ENCODE measurements at regions not wholly inside any gene's neighbourhood (a gene's known extent, or its start where the extent isn't known, plus 50 kb on each side); places are given as distances from the start of the nearest gene placed in this dataset.

DNA sequence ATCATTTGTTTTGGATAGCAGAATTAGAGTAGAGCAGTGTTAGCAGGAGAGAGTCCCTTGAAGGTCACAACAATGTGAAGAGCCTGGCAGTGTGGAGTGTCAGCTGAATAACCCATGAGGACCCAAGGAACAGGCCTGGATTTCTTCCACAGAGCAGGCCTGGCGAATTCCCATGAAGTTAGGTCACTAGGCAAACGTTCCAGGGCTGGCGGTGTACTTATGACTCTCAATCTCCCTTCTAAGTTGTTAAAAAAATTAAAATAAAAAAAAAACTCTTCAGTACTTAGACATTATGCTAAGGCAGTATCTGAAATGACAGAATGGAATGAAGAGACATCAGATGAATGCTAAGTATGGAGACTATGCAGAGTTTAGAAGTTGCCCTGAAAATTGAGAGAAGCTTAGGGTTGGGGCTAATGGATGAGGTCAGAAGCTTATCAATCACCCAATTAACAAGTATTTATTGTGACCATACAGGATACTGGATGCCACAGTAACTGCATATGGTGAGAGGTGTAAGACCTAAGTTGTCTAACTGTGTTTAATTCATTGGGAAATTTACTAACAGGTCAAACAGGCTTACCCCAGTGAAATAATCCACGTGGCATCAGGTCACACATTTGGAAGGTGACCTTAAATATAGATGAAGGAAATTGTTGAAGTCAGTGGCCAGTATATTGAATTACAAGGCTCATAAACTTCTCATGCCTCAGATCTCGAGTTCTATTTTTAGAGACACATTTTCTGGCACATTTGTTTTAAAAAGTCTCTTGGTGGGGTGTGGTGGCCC is 126.2 kb upstream of the NRP1 start:
- DNase-seq (ENCODE audit: extremely low read depth in 1 of 11, low read depth in 9 of 11, low spot score in 4 of 11), result no peak

DNA sequence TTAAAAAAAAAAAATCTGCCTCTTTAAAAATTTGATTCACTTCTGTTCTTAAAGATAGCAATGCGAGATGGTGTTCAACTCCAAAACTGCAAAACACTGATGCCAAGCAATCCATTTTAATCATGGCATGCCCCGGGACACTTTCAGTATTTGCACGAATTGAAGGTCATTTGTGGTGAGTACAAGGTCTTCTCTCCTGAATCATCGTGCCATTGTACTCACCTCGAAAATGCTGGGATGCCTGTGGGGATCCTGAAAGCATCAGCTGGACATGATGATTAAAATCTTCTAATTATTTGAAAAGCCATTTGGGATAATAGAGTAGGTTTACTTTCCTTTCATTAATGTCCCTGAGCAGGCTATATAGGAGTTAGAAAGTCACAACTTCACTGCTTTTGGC is 125.1 kb upstream of the NRP1 start:
- DNase-seq (ENCODE audit: extremely low read depth in 1 of 11, low read depth in 9 of 11, low spot score in 4 of 11), result no peak

DNA sequence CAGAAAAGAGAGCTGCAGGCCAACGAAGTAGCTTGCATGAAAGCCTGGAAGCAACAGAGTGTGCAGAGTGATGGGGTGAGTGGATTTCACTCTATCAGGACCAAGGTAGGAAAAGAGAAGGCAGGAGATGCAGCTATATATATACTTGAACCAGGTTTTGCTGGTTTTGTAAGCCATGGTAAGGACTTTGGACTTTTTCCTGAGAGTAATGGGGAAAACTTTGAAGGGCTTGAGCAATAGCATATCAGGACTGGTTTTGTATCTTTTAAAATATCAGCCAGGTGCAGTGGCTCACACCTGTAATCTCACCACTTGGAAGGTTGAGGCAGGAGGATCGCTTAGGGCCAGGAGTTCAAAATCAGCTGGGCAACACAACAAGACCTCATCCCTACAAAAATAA is 120.6 kb upstream of the NRP1 start:
- no peak for DNase-seq (ENCODE audit: extremely low read depth in 1 of 11, low read depth in 9 of 11, low spot score in 4 of 11)

GRCh38 chr10:33454554-33454953 is 120.1 kb upstream of the NRP1 start:
- no peak for DNase-seq (ENCODE audit: extremely low read depth in 1 of 11, low read depth in 9 of 11, low spot score in 4 of 11)

- DNase-seq (ENCODE audit: extremely low read depth in 1 of 11, low read depth in 9 of 11, low spot score in 4 of 11), result peak in 2 of 11 donors; percentile 9 to 29
Observed at GRCh38 chr10:33453081-33454025, 118.9 kb upstream of the NRP1 start.

DNA sequence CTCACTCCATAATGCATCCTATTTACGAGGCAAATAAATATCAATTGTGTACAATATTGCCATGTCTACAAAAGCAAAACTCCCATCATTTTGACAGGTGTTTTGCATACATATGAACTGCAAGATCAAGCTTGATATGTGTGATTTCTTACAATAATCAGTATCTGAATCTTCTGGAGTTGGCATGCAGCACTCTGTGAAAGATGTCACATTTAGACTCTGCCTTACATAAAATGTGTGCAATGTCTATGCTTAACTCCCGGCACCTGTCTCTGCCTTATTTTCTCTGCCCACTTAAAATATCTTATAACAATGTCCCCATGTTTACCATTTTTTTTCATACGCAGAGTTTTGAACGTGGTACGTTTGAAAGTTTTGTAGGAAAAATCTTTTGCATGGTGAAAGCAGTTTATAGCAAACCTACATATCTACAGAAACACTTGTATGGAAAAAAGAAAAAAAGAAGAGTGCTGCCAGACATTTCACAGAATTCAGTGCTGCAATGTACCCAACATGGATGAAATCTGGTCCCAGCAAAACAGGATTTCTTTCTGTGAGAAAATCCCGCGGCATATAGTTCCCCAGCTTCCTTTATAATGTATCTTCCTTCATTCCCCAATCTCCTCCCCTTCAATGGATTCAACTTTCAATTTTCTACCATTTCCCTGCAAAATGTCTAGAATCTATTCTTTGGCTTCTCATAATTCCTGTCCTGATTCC is 114.1 kb upstream of the NRP1 start:
- DNase-seq (ENCODE audit: extremely low read depth in 1 of 11, low read depth in 9 of 11, low spot score in 4 of 11), result no peak

- DNase-seq (ENCODE audit: extremely low read depth in 1 of 11, low read depth in 9 of 11, low spot score in 4 of 11), result no peak
Observed at GRCh38 chr10:33441561-33441960, 107.1 kb upstream of the NRP1 start.

GRCh38 chr10:33434933-33435332 is 100.5 kb upstream of the NRP1 start:
- no peak for DNase-seq (ENCODE audit: extremely low read depth in 1 of 11, low read depth in 9 of 11, low spot score in 4 of 11)

GRCh38 chr10:33428682-33429081 is 94.2 kb upstream of the NRP1 start:
- DNase-seq (ENCODE audit: extremely low read depth in 1 of 11, low read depth in 9 of 11, low spot score in 4 of 11), result no peak

GRCh38 chr10:33423154-33423529 is 88.7 kb upstream of the NRP1 start:
- peak in 9 of 11 donors; percentile 58 to 87 (median 68) for DNase-seq (ENCODE audit: extremely low read depth in 1 of 11, low read depth in 9 of 11, low spot score in 4 of 11)

- DNase-seq (ENCODE audit: extremely low read depth in 1 of 11, low read depth in 9 of 11, low spot score in 4 of 11), result peak in 1 of 11 donors; percentile 39
Observed at GRCh38 chr10:33422471-33423153, 88.1 kb upstream of the NRP1 start.

DNA sequence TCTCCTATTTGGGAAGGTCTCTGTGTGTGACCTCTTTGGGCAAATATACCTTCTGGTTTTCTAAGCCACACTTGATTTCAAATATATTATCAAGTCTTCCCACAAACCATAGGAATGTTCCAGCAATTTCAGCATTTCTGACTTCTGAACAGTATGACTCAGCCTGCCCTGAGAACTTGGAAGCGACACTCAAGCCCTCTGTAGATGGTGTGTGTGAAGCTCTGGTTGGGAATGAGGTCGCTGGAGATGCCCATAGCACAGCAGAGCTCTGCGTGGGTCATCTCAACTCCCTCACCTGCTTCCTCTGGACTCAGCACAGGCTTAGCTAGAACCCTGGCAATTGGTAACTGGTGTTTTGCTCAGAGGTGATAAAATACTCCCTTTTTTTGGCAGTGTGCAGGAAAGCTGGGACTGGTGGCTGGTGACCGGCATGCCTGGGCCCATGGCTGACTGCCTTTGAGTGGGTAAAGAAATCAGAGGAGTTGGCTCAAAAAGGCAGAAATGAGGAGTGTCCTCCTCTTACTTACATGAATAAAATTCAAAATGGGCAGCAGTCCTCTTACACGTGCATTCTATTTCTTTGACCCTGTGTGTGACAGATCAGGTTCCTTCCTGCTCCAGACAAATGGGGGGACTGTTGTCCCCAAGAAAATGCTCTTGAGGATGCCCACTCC is 87.5 kb upstream of the NRP1 start:
- DNase-seq (ENCODE audit: extremely low read depth in 1 of 11, low read depth in 9 of 11, low spot score in 4 of 11), result no peak

DNA sequence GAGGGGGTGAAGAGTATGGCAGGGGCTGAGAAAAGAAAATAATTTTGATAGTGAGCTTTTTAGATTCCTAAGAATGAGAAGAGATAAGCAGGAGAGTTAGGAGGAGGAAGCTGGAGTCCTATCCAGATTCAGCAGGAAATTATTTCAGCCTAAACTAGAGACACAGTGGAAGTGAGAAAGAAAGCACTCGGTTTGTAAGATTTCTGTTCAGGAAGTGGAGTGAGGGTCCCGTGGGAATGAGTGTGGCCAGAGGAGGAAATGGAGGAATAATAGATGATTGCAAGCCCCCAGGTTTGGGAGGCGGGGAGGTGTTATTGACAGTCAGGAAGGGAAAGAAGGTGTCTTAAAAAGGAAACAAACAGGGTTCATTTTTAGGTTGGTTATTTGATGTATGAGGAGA is 84.8 kb upstream of the NRP1 start:
- no peak for DNase-seq (ENCODE audit: extremely low read depth in 1 of 11, low read depth in 9 of 11, low spot score in 4 of 11)

- DNase-seq (ENCODE audit: extremely low read depth in 1 of 11, low read depth in 9 of 11, low spot score in 4 of 11), result no peak
Observed at GRCh38 chr10:33418301-33418700, 83.8 kb upstream of the NRP1 start.

DNA sequence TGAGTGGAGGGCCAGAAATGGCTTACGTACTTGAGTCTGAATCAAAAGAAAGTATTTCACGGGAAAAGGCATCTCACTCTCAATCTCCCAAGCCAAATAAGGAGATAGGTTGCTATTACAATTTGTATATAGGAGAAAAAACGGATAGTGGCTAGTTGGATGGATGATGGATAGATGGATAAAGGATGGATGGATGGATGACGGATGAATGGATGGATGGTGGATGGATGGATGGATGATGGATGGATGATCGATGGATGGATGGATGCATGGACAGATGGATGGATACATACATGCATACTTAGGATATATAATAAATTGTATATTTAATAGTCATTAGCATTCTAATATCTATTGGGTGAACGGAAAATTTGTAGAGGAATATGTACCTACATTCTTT is 82.2 kb upstream of the NRP1 start:
- DNase-seq (ENCODE audit: extremely low read depth in 1 of 11, low read depth in 9 of 11, low spot score in 4 of 11), result no peak

- no peak for DNase-seq (ENCODE audit: extremely low read depth in 1 of 11, low read depth in 9 of 11, low spot score in 4 of 11)
Observed at GRCh38 chr10:33416209-33416608, 81.7 kb upstream of the NRP1 start.

DNA sequence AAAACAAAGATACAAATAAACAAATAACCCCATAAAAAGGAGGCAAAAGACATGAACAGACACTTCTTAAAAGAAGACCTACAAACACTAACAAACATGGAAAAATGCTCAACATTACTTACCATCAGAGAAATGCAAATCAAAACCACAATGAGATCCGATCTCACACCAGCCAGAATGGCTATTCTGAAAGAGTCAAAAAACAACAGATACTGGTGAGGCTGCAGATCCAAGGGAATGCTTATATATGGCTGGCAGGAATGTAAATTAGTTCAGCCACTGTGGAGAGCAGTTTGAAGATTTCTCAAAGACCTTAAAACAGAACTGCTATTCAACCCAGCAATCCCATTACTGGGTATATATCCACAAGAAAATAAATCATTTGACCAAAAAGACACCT is 80.4 kb upstream of the NRP1 start:
- DNase-seq (ENCODE audit: extremely low read depth in 1 of 11, low read depth in 9 of 11, low spot score in 4 of 11), result no peak

DNA sequence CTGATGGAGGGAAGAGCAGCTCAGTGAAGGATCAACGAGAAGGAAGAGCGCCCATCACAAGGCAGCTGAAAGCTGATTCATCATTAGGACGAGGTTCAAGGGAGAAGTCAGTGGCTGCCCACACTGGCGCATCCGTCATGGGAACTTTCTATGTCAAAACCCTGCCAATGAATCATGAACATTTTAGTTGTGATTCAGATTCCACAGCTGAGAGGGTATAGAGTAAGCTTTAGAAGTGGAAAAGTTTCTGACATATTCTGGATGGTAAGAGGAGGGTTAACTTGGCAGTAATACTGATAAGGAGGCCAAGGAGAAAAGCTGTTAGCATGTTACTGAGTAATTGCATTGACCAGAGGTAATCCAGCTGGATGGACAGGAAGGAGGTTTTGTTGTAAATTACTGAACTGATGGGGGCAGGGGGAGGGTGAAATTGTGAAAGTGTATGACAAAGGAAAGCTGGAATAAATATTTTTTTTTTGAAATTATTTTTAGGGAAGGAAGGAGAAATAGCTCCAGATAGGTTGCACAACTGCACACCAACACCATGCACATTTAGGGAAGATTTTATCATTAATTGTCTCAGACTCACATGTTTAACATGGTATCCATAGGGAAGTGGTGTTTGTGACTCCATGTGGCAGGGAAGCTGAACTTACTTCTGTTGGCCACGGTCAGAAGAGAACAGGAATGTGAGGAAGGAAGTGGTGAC is 78.3 kb upstream of the NRP1 start:
- DNase-seq (ENCODE audit: extremely low read depth in 1 of 11, low read depth in 9 of 11, low spot score in 4 of 11), result no peak

Measured in renal cortex interstitium (tissue), 11 donors.